ENCODE measurements at regions not wholly inside any gene's neighbourhood (a gene's known extent, or its start where the extent isn't known, plus 50 kb on each side); places are given as distances from the start of the nearest gene placed in this dataset.

- Histone ChIP-seq H3K9ac (peak overlapping the region; percentile 20; the same call in 1 of the 2 replicates), H2AFZ (ENCODE audit: low read depth) (no peak overlapping the region), H3K9me2 (no peaks in the 10 kb centered on the region), H3K9me3 (no peaks in the 10 kb centered on the region), H3F3A (replicated peaks; ENCODE audit: insufficient read depth) (peaks cover 43% of the 10 kb centered on the region), H4K20me1 (ENCODE audit: insufficient read depth) (no peaks in the 10 kb centered on the region), H3K79me2 (ENCODE audit: insufficient read depth) (no peaks in the 10 kb centered on the region), H3K4me3 (ENCODE audit: low read depth in 2 of 2, low read length in 1 of 2) (no peak overlapping the region), H3K4me2 (no peak overlapping the region), H3K27me3 (ENCODE audit: insufficient read depth) (no peaks in the 10 kb centered on the region), H3K4me1 (ENCODE audit: control insufficient read depth in 1 of 2, insufficient read depth in 2 of 2, low read depth in 1 of 2, low read length in 1 of 2) (peaks cover 0 to 23% of the 10 kb centered on the region in 2 experiments; a peak in 3 of 4 replicates), H3K36me3 (replicated peaks in 1 of 2; ENCODE audit: control insufficient read depth in 1 of 2, insufficient read depth in 2 of 2, low read length in 1 of 2) (no peaks in the 10 kb centered on the region), H3K27ac (ENCODE audit: low read depth in 2 of 2, low read length in 1 of 2) (peak overlapping the region; percentile 82 to 89; a peak in 3 of 4 replicates)
- no peak for DNase-seq
- ChIA-PET CTCF (interaction anchor here (1.1 kb wide), 1 partner anchor 10 kb away, joined by 3 read pairs; no protein-coding TSS in a partner anchor), POLR2A (no interaction called here)
- TF ChIP-seq SMC3 (IDR thresholded peaks at IDR 0.05; ENCODE audit: low read depth, low read length) (no peak), SIN3A (IDR thresholded peaks at IDR 0.05; ENCODE audit: borderline replicate concordance, low read depth, low read length) (no peak), ZBTB33 (IDR thresholded peaks at IDR 0.05; ENCODE audit: borderline replicate concordance, low read depth) (no peak), YY1 (IDR thresholded peaks at IDR 0.05; ENCODE audit: low read depth) (no peak), ELF1 (IDR thresholded peaks at IDR 0.05) (no peak), EZH2phosphoT487 (IDR thresholded peaks at IDR 0.05; ENCODE audit: borderline replicate concordance, low read depth) (no peak)
Measured at GRCh38 chr6:113185299-113185698, 671.8 kb upstream of the MARCKS start.

GRCh38 chr6:113187661-113188060 is 669.5 kb upstream of the MARCKS start:
- H3F3A ChIP-seq (replicated peaks; ENCODE audit: insufficient read depth) = peaks cover 26% of the 10 kb centered on the region
- no peak overlapping the region for H2AFZ ChIP-seq (ENCODE audit: low read depth)
- H3K9ac ChIP-seq = no peak overlapping the region
- peaks cover 0 to 16% of the 10 kb centered on the region in 2 experiments; a peak in 2 of 4 replicates for H3K4me1 ChIP-seq (ENCODE audit: control insufficient read depth in 1 of 2, insufficient read depth in 2 of 2, low read depth in 1 of 2, low read length in 1 of 2)
- H3K79me2 ChIP-seq (ENCODE audit: insufficient read depth) = no peaks in the 10 kb centered on the region
- H4K20me1 ChIP-seq (ENCODE audit: insufficient read depth) = no peaks in the 10 kb centered on the region
- H3K4me2 ChIP-seq = no peak overlapping the region
- no peak for TF ChIP-seq NRF1 (IDR thresholded peaks at IDR 0.05; ENCODE audit: low read depth, low read length)
- peak; percentile 29; the same call in 1 of the 2 replicates for TF ChIP-seq TCF12 (IDR thresholded peaks at IDR 0.05)
- H3K36me3 ChIP-seq (replicated peaks in 1 of 2; ENCODE audit: control insufficient read depth in 1 of 2, insufficient read depth in 2 of 2, low read length in 1 of 2) = no peaks in the 10 kb centered on the region
- peak overlapping the region in 1 of 2 experiments; percentile 39; a peak in 1 of 4 replicates for H3K27ac ChIP-seq (ENCODE audit: low read depth in 2 of 2, low read length in 1 of 2)
- H3K27me3 ChIP-seq (ENCODE audit: insufficient read depth) = no peaks in the 10 kb centered on the region
- no peak overlapping the region for H3K4me3 ChIP-seq (ENCODE audit: low read depth in 2 of 2, low read length in 1 of 2)
- no peaks in the 10 kb centered on the region for H3K9me2 ChIP-seq
- ChIA-PET CTCF (no interaction called here), POLR2A (no interaction called here)
- no peak for DNase-seq
- 84% methylated on average over 1 of the region's 1 CpG for WGBS (ENCODE audit: low lambda C conversion rate)
- no peaks in the 10 kb centered on the region for H3K9me3 ChIP-seq

GRCh38 chr6:113188962-113189361 is 668.2 kb upstream of the MARCKS start:
- Histone ChIP-seq H3K36me3 (replicated peaks in 1 of 2; ENCODE audit: control insufficient read depth in 1 of 2, insufficient read depth in 2 of 2, low read length in 1 of 2) (no peaks in the 10 kb centered on the region), H3F3A (replicated peaks; ENCODE audit: insufficient read depth) (peaks cover 13% of the 10 kb centered on the region), H3K4me2 (no peak overlapping the region), H3K9me3 (0 out of 2 replicates have a peak, but pooled peaks cover 9% of the 10 kb centered on the region), H4K20me1 (ENCODE audit: insufficient read depth) (no peaks in the 10 kb centered on the region), H3K4me1 (ENCODE audit: control insufficient read depth in 1 of 2, insufficient read depth in 2 of 2, low read depth in 1 of 2, low read length in 1 of 2) (peaks cover 0 to 8% of the 10 kb centered on the region in 2 experiments; a peak in 2 of 4 replicates), H3K27ac (ENCODE audit: low read depth in 2 of 2, low read length in 1 of 2) (no peak overlapping the region), H3K27me3 (ENCODE audit: insufficient read depth) (no peaks in the 10 kb centered on the region), H3K4me3 (ENCODE audit: low read depth in 2 of 2, low read length in 1 of 2) (no peak overlapping the region), H3K9me2 (no peaks in the 10 kb centered on the region), H3K79me2 (ENCODE audit: insufficient read depth) (no peaks in the 10 kb centered on the region), H2AFZ (ENCODE audit: low read depth) (no peak overlapping the region), H3K9ac (no peak overlapping the region)
- TF ChIP-seq GATA2 (CRISPR knock-in tag; IDR thresholded peaks at IDR 0.05) (no peak), YY1 (IDR thresholded peaks at IDR 0.05; ENCODE audit: low read depth) (no peak), SIN3A (IDR thresholded peaks at IDR 0.05; ENCODE audit: borderline replicate concordance, low read depth, low read length) (no peak), EZH2phosphoT487 (IDR thresholded peaks at IDR 0.05; ENCODE audit: borderline replicate concordance, low read depth) (no peak), RFX5 (IDR thresholded peaks at IDR 0.05; ENCODE audit: low read length) (no peak), FOSL2 (IDR thresholded peaks at IDR 0.05; ENCODE audit: borderline replicate concordance, low read depth) (no peak), TEAD4 (IDR thresholded peaks at IDR 0.05; ENCODE audit: borderline replicate concordance, insufficient read depth) (no peak), GABPA (IDR thresholded peaks at IDR 0.05; ENCODE audit: low read depth) (no peak), SMC3 (IDR thresholded peaks at IDR 0.05; ENCODE audit: low read depth, low read length) (no peak)
- ChIA-PET POLR2A (no interaction called here), CTCF (no interaction called here)
- DNase-seq = no peak
- 98% methylated on average over 4 of the region's 4 CpGs for WGBS (ENCODE audit: low lambda C conversion rate)

All from SK-N-SH (cell line).